ENCODE measurements at regions not wholly inside any gene's neighbourhood (a gene's known extent, or its start where the extent isn't known, plus 50 kb on each side); places are given as distances from the start of the nearest gene placed in this dataset.

DNA sequence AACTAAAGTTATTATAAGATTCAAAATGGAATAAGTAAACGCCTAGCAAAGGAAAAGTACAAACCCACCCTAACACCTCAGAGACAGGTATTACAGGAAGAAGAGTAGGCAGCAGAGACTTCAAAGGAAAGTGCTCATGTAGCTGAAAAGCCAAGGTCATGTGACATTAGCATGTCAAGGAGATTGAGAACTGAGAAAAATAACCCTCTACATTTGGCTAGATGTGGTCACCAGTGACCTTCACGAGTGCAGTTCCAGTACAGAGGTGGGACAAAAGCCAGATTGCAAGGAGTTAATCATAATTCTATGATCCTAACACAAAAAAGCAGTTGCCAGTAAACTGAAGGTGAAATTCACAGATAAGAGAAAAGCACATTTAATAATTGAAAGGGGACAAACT lies 252.7 kb downstream of the ZEB2 start:
- no peak overlapping the region for H2AK5ac ChIP-seq (ENCODE audit: insufficient read length, low read length)
- H3K9me3 Mint-ChIP-seq = peaks cover 0 to 2% of the 10 kb centered on the region in 2 experiments; a peak in 1 of 5 replicates
- no peak overlapping the region for H4K8ac ChIP-seq (replicated peaks; ENCODE audit: insufficient read length, low read depth, low read length)
- no peak overlapping the region for H2BK5ac ChIP-seq (ENCODE audit: insufficient read length, low read length)
- H3K36me3 Mint-ChIP-seq (ENCODE audit: insufficient read depth in 1 of 3, low read depth in 3 of 3) = peaks cover 3% of the 10 kb centered on the region in 3 experiments; a peak in 3 of 7 replicates
- no peaks in the 10 kb centered on the region for H3K27me3 ChIP-seq (ENCODE audit: insufficient read depth, low read length)
- TF ChIP-seq, protein P1, sequence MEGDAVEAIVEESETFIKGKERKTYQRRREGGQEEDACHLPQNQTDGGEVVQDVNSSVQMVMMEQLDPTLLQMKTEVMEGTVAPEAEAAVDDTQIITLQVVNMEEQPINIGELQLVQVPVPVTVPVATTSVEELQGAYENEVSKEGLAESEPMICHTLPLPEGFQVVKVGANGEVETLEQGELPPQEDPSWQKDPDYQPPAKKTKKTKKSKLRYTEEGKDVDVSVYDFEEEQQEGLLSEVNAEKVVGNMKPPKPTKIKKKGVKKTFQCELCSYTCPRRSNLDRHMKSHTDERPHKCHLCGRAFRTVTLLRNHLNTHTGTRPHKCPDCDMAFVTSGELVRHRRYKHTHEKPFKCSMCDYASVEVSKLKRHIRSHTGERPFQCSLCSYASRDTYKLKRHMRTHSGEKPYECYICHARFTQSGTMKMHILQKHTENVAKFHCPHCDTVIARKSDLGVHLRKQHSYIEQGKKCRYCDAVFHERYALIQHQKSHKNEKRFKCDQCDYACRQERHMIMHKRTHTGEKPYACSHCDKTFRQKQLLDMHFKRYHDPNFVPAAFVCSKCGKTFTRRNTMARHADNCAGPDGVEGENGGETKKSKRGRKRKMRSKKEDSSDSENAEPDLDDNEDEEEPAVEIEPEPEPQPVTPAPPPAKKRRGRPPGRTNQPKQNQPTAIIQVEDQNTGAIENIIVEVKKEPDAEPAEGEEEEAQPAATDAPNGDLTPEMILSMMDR (conservative IDR thresholded peaks at IDR 0.05) = no peak
- H3K23me2 ChIP-seq (ENCODE audit: insufficient read length, low read depth, low read length, poor library complexity, severe bottlenecking) = no peaks in the 10 kb centered on the region
- no peak overlapping the region for H3K23ac ChIP-seq (ENCODE audit: insufficient read length, low read depth, low read length)
- peak overlapping the region; percentile 45 for H2BK12ac ChIP-seq (ENCODE audit: insufficient read length, low read depth, low read length)
- H3K9ac ChIP-seq (ENCODE audit: extremely low read depth, insufficient read length, low read length) = no peak overlapping the region
- no peak overlapping the region for H3K27ac ChIP-seq (ENCODE audit: insufficient read length, low read depth, low read length)
- H4K20me1 ChIP-seq (ENCODE audit: control insufficient read depth, insufficient read depth, insufficient read length) = no peaks in the 10 kb centered on the region
- no peak overlapping the region for H3K18ac ChIP-seq (ENCODE audit: insufficient read length, low read depth, low read length)
- H3K14ac ChIP-seq (ENCODE audit: insufficient read depth, low read length) = no peak overlapping the region
- no peak for DNase-seq
- H3K4me1 Mint-ChIP-seq = peaks cover 23 to 26% of the 10 kb centered on the region in 2 experiments
- H3K4me3 Mint-ChIP-seq = no peak overlapping the region; a peak in 1 of 5 replicates
- no peak overlapping the region for H2AFZ ChIP-seq (ENCODE audit: low read length)
- no peak overlapping the region for H3K56ac ChIP-seq (ENCODE audit: insufficient read length, low read depth, low read length)
- H3K4ac ChIP-seq (ENCODE audit: low read depth, low read length) = no peak overlapping the region
- H3K9me3 ChIP-seq (ENCODE audit: control insufficient read depth, low read depth, low read length) = no peaks in the 10 kb centered on the region
- no peak overlapping the region for H4K5ac ChIP-seq (ENCODE audit: insufficient read length, low read depth, low read length)
- H3K27me3 Mint-ChIP-seq (ENCODE audit: low read depth) = no peaks in the 10 kb centered on the region
- WGBS (ENCODE audit: extremely low coverage, insufficient read length, low lambda C conversion rate) = no CpG with 5 or more reads among the region's 2 CpGs
- peak overlapping the region in 2 of 3 experiments; percentile 2 to 61; a peak in 1 of 7 replicates for H3K27ac Mint-ChIP-seq
- no peaks in the 10 kb centered on the region for H3K79me1 ChIP-seq (ENCODE audit: insufficient read depth, low read depth, low read length, poor library complexity, severe bottlenecking)
- no peak overlapping the region for H3T11ph ChIP-seq (ENCODE audit: low read length)
- H2BK120ac ChIP-seq (ENCODE audit: low read depth, low read length, poor library complexity, severe bottlenecking) = no peak overlapping the region
- no peak overlapping the region for H2BK15ac ChIP-seq (ENCODE audit: low read depth, low read length)
- no peak overlapping the region for H3K4me2 ChIP-seq (ENCODE audit: insufficient read depth, insufficient read length, low read length)
- no peak overlapping the region for H2BK20ac ChIP-seq (ENCODE audit: low read depth, low read length, poor library complexity, severe bottlenecking)
- no peak overlapping the region for H4K91ac ChIP-seq (ENCODE audit: insufficient read length, low read depth, low read length)
- H3K79me2 ChIP-seq (ENCODE audit: insufficient read depth, low read length) = 0 out of 2 replicates have a peak, but pooled peaks cover 2% of the 10 kb centered on the region
- H3K4me1 ChIP-seq (ENCODE audit: insufficient read depth, low read length) = peaks cover 5% of the 10 kb centered on the region; the same call in 1 of the 2 replicates

Measured in H9 (cell line).